OCI-LY1 (cell line): ENCODE measurements at regions not wholly inside any gene's neighbourhood (a gene's known extent, or its start where the extent isn't known, plus 50 kb on each side); places are given as distances from the start of the nearest gene placed in this dataset.

Source experiments
- H2AFZ ChIP-seq: fragments of 200-600 bp; sonication (generic), shearing (Covaris generic); 2 replicates; pipeline ENCODE4 v1.6.0; 2014; ENCODE audit warnings: antibody characterized with exemption, mild to moderate bottlenecking, low read length
- H3F3A ChIP-seq: fragments of 200-600 bp; sonication (generic), shearing (Covaris generic); 2 replicates; pipeline ENCODE4 v1.6.0; 2014; ENCODE audit warnings: mild to moderate bottlenecking, antibody characterized with exemption, low read length, moderate library complexity; ENCODE audit not compliant: insufficient read depth
- H3K27ac ChIP-seq: fragments of 200-600 bp; sonication (generic); 2 replicates; pipeline ENCODE4 v1.5.1; 2014; ENCODE audit warnings: low read length, mixed run types, mild to moderate bottlenecking, low read depth; ENCODE audit not compliant: poor library complexity, severe bottlenecking
- H3K27me3 ChIP-seq: fragments of 200-600 bp; sonication (generic); 2 replicates; pipeline ENCODE4 v1.6.0; 2014; ENCODE audit warnings: antibody characterized with exemption, mild to moderate bottlenecking, low read length, moderate library complexity; ENCODE audit not compliant: insufficient read depth
- H3K36me3 ChIP-seq: fragments of 200-600 bp; sonication (generic); 2 replicates; pipeline ENCODE4 v1.6.1; 2014; ENCODE audit warnings: mild to moderate bottlenecking, antibody characterized with exemption, low read length, moderate library complexity, mixed read lengths; ENCODE audit not compliant: insufficient read depth
- H3K4me1 ChIP-seq: fragments of 200-600 bp; sonication (generic); 2 replicates; pipeline ENCODE4 v1.5.1; 2014; ENCODE audit warnings: mild to moderate bottlenecking, low read length, moderate library complexity; ENCODE audit not compliant: insufficient read depth, severe bottlenecking
- H3K4me2 ChIP-seq: fragments of 200-600 bp; sonication (generic), shearing (Covaris generic); 2 replicates; pipeline ENCODE4 v1.6.1; 2014; ENCODE audit warnings: low read length
- H3K4me3 ChIP-seq: fragments of 200-600 bp; sonication (generic); 2 replicates; pipeline ENCODE4 v1.5.1; 2014; ENCODE audit warnings: low read length, low read depth, mild to moderate bottlenecking, mixed read lengths; ENCODE audit not compliant: poor library complexity, severe bottlenecking
- H3K79me2 ChIP-seq: fragments of 200-600 bp; shearing (Covaris generic); 2 replicates; pipeline ENCODE4 v1.6.1; 2016; ENCODE audit warnings: mixed run types, low read length, mixed read lengths; ENCODE audit not compliant: insufficient read depth
- H3K9ac ChIP-seq: fragments of 200-600 bp; sonication (generic), shearing (Covaris generic); 2 replicates; pipeline ENCODE4 v1.6.1; 2014; ENCODE audit warnings: mild to moderate bottlenecking, low read length, mixed read lengths
- H3K9me2 ChIP-seq: fragments of 200-600 bp; sonication (generic), shearing (Covaris generic); 2 replicates; pipeline ENCODE4 v1.6.1; 2014; ENCODE audit warnings: low read depth, mild to moderate bottlenecking, low read length, mixed read lengths
- H3K9me3 ChIP-seq: fragments of 200-600 bp; shearing (Covaris generic); 2 replicates; pipeline ENCODE4 v1.6.1; 2014; ENCODE audit warnings: low read length, mixed read lengths
- H4K20me1 ChIP-seq: fragments of 200-600 bp; sonication (generic), shearing (Covaris generic); 2 replicates; pipeline ENCODE4 v1.6.0; 2016; ENCODE audit warnings: mild to moderate bottlenecking, low read length; ENCODE audit not compliant: insufficient read depth
- EZH2 ChIP-seq: fragments of 200-600 bp; sonication (generic), shearing (Covaris generic); IDR thresholded peaks from 2 replicates; pipeline ENCODE4 v1.8.0; 2017; ENCODE audit warnings: borderline replicate concordance, mixed run types, mild to moderate bottlenecking, antibody characterized with exemption, low read length, moderate library complexity, mixed read lengths
- TF ChIP-seq, protein P1 (sequence below): fragments of 200-600 bp; sonication (generic), shearing (Covaris generic); IDR thresholded peaks from 2 replicates; pipeline ENCODE4 v1.5.1; 2017; ENCODE audit warnings: mild to moderate bottlenecking, antibody characterized with exemption, low read length, moderate library complexity, mixed read lengths

DNA sequence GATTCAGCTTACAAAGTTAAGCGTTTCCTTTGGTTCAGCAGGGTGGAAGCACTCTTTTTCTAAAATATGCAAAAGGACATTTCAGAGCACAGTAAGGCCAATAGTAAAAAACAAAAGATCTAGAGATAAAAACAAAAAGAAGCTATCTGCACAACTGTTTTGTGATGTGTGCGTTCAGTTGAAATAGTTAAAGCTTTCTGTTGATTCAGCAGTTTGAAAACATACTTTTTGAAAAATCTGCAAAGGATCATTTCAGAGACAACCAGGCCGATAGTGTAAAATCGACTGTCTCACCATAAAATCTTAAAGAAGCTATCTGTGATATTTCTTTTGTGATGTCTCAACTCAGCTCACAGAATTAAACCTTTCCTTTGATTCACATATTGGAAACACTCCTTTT is 300.0 kb upstream of the ALG10B start:
- H3K4me3 ChIP-seq = no peak overlapping the region
- no peaks in the 10 kb centered on the region; the same call in 1 of the 2 replicates for H3K9me3 ChIP-seq
- no peaks in the 10 kb centered on the region for H3K36me3 ChIP-seq
- no peak for TF ChIP-seq EZH2
- TF ChIP-seq, protein P1, sequence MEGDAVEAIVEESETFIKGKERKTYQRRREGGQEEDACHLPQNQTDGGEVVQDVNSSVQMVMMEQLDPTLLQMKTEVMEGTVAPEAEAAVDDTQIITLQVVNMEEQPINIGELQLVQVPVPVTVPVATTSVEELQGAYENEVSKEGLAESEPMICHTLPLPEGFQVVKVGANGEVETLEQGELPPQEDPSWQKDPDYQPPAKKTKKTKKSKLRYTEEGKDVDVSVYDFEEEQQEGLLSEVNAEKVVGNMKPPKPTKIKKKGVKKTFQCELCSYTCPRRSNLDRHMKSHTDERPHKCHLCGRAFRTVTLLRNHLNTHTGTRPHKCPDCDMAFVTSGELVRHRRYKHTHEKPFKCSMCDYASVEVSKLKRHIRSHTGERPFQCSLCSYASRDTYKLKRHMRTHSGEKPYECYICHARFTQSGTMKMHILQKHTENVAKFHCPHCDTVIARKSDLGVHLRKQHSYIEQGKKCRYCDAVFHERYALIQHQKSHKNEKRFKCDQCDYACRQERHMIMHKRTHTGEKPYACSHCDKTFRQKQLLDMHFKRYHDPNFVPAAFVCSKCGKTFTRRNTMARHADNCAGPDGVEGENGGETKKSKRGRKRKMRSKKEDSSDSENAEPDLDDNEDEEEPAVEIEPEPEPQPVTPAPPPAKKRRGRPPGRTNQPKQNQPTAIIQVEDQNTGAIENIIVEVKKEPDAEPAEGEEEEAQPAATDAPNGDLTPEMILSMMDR = no peak
- H3K79me2 ChIP-seq = no peaks in the 10 kb centered on the region
- no peaks in the 10 kb centered on the region for H3K4me1 ChIP-seq
- no peak overlapping the region for H2AFZ ChIP-seq
- H3K27ac ChIP-seq = no peak overlapping the region
- no peaks in the 10 kb centered on the region for H3K27me3 ChIP-seq
- no peaks in the 10 kb centered on the region for H3F3A ChIP-seq
- H4K20me1 ChIP-seq = no peaks in the 10 kb centered on the region
- no peaks in the 10 kb centered on the region for H3K9me2 ChIP-seq
- H3K9ac ChIP-seq = no peak overlapping the region
- no peak overlapping the region for H3K4me2 ChIP-seq

DNA sequence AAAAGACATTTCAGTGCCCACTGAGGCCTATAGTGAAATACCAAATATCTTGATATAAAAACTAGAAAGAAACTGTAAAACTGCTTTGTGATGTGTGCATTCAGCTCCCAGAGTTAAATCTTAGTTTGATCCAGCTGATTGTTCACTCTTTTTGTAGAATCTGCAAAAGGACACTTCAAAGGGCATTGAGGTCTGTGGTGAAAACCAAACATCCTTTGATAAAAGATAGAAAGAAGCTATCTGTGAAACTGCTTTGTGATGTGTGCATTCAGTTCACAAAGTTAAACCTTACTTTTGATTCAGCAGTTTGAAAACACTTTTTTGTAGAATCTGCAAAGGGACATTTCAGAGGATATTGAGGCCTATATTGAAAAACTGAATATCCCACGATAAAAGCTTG is 290.7 kb upstream of the ALG10B start:
- Histone ChIP-seq H3K4me1 (no peaks in the 10 kb centered on the region), H3K27ac (no peak overlapping the region), H3K9me3 (peaks cover 8% of the 10 kb centered on the region; the same call in 1 of the 2 replicates), H2AFZ (no peak overlapping the region), H3K9me2 (no peaks in the 10 kb centered on the region), H3K9ac (no peak overlapping the region), H3K27me3 (no peaks in the 10 kb centered on the region), H3F3A (no peaks in the 10 kb centered on the region), H3K4me3 (no peak overlapping the region), H4K20me1 (no peaks in the 10 kb centered on the region), H3K36me3 (no peaks in the 10 kb centered on the region), H3K79me2 (no peaks in the 10 kb centered on the region), H3K4me2 (no peak overlapping the region)
- TF ChIP-seq, protein P1 = no peak
- no peak for TF ChIP-seq EZH2

DNA sequence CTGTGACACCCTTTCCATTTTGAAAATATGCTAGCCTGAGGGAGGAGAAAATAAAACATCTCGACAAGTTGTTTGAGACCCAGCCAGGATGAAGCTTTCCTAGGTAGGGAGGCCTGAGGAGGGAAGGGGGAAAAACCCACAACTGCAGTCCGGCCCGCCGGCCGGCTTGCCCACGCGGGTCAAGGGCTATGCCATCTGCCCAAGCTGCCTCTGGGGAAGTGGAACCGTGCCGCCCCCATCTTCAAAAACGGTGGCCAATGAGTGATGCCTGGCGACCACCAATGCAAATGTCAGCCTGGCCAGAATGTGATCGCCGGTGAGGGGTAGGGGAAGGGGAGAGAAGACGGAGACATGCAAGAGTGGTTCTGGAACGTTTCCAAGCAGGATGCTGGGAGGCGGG is 263.5 kb upstream of the ALG10B start:
- Histone ChIP-seq H3K27ac (no peak overlapping the region), H3K9me3 (no peaks in the 10 kb centered on the region), H3F3A (no peaks in the 10 kb centered on the region), H3K4me2 (no peak overlapping the region), H3K4me3 (no peak overlapping the region), H2AFZ (no peak overlapping the region), H4K20me1 (no peaks in the 10 kb centered on the region), H3K36me3 (no peaks in the 10 kb centered on the region), H3K9ac (no peak overlapping the region), H3K4me1 (no peaks in the 10 kb centered on the region), H3K79me2 (no peaks in the 10 kb centered on the region), H3K9me2 (no peaks in the 10 kb centered on the region), H3K27me3 (no peaks in the 10 kb centered on the region)
- TF ChIP-seq, protein P1 = no peak
- TF ChIP-seq EZH2 = no peak
